ENCODE measurements at regions not wholly inside any gene's neighbourhood (a gene's known extent, or its start where the extent isn't known, plus 50 kb on each side); places are given as distances from the start of the nearest gene placed in this dataset. TPM values are rescaled to one million over a fixed set of nuclear protein-coding genes. Genes with fewer than 3 reads are reported as not detected.
A peak's percentile ranks its signal among the peaks of the same experiment; 100 is the strongest.

DNA sequence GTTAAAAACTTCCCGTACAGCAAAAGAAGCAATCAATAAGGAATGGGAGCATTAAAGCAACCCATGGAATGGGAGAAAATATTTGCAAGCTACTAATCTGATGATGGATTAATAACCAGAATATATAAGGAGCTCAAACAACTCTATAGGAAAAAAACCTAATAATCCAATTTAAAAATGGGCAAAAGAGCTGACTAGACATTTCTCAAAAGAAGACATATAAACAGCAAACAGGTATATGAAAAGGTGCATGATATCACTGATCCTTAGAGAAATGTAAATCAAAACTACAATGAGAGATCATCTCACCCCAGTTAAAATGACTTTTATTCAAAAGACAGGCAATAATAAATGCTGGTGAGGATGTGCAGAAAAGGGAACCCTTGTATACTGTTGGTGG, 52.7 kb upstream of the POU1F1 start:
- WGBS, 2 experiments (ENCODE audit: extremely low coverage in 2 of 2, insufficient read length in 1 of 2), result no CpG with 5 or more reads among the region's 1 CpG
- H4K91ac ChIP-seq (ENCODE audit: insufficient read depth, low read depth, low read length), result no peak overlapping the region
- DNase-seq, result no peak
- ChIA-PET POLR2A (ENCODE audit: unreplicated experiment) (no interaction called here), CTCF (no interaction called here)
- no peaks in the 10 kb centered on the region for H3K9me3 ChIP-seq (ENCODE audit: control insufficient read depth, insufficient read depth, low read length)
- TF ChIP-seq MAFK (IDR thresholded peaks at IDR 0.05; ENCODE audit: low read depth, low read length), result peak; percentile 96
- TF ChIP-seq, protein P1, sequence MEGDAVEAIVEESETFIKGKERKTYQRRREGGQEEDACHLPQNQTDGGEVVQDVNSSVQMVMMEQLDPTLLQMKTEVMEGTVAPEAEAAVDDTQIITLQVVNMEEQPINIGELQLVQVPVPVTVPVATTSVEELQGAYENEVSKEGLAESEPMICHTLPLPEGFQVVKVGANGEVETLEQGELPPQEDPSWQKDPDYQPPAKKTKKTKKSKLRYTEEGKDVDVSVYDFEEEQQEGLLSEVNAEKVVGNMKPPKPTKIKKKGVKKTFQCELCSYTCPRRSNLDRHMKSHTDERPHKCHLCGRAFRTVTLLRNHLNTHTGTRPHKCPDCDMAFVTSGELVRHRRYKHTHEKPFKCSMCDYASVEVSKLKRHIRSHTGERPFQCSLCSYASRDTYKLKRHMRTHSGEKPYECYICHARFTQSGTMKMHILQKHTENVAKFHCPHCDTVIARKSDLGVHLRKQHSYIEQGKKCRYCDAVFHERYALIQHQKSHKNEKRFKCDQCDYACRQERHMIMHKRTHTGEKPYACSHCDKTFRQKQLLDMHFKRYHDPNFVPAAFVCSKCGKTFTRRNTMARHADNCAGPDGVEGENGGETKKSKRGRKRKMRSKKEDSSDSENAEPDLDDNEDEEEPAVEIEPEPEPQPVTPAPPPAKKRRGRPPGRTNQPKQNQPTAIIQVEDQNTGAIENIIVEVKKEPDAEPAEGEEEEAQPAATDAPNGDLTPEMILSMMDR (conservative IDR thresholded peaks at IDR 0.05; ENCODE audit: low read depth, low read length), result no peak
- TF ChIP-seq RCOR1 (IDR thresholded peaks at IDR 0.05; ENCODE audit: insufficient replicate concordance, low read length), result no peak
- H3K4ac ChIP-seq (ENCODE audit: low read depth, low read length), result no peak overlapping the region
- H4K5ac ChIP-seq (ENCODE audit: low read depth, low read length), result no peak overlapping the region
- H3K9me1 ChIP-seq (ENCODE audit: insufficient read depth, low read length), result no peaks in the 10 kb centered on the region
- no peaks in the 10 kb centered on the region for H3K4me1 ChIP-seq (ENCODE audit: control insufficient read depth, insufficient read depth, low read length)
- intact Hi-C loops (cut with micrococcal nuclease), result loop anchor here (2.0 kb wide), 1 partner anchor 40 kb away; no protein-coding TSS in a partner anchor
- no peaks in the 10 kb centered on the region for H3K79me1 ChIP-seq (ENCODE audit: low read depth in 1 of 2, low read length in 2 of 2)
- no peak overlapping the region for H3K14ac ChIP-seq (replicated peaks; ENCODE audit: low read depth, low read length)
- in situ Hi-C loops (cut with MboI; ENCODE audit: low sequenced_read_pairs), result no loop called here
- no peak overlapping the region for H2BK20ac ChIP-seq (ENCODE audit: low read depth, low read length)
- no peaks in the 10 kb centered on the region for H3K36me3 ChIP-seq (ENCODE audit: control insufficient read depth, insufficient read depth, low read length)
- no peak overlapping the region for H3K27ac ChIP-seq (ENCODE audit: insufficient read depth, low read length)
- no peak overlapping the region for H3K9ac ChIP-seq (ENCODE audit: low read depth, low read length)
- dilution Hi-C loops (cut with HindIII; ENCODE audit: low sequenced_read_pairs, unreplicated experiment), result no loop called here
- BruUV-seq (replicated peaks), result no TSS peak
- no peak overlapping the region for H2BK15ac ChIP-seq (ENCODE audit: low read depth, low read length)
- H2AFZ ChIP-seq (replicated peaks; ENCODE audit: low read length, poor library complexity), result no peak overlapping the region
- H3K56ac ChIP-seq (ENCODE audit: extremely low read depth, insufficient read depth, low read length), result no peak overlapping the region
- no peak overlapping the region for H4K8ac ChIP-seq (ENCODE audit: low read depth in 2 of 2, low read length in 2 of 2)
- no peaks in the 10 kb centered on the region for H4K20me1 ChIP-seq (ENCODE audit: insufficient read depth, low read length)
- no peaks in the 10 kb centered on the region for H3K27me3 ChIP-seq (ENCODE audit: control insufficient read depth, insufficient read depth, low read length)
- H2BK5ac ChIP-seq (ENCODE audit: low read depth, low read length, poor library complexity, severe bottlenecking), result no peak overlapping the region
- no peak overlapping the region for H3K4me2 ChIP-seq (ENCODE audit: low read depth, low read length)
- no peak overlapping the region for H2AK5ac ChIP-seq (ENCODE audit: low read depth, low read length)
- H3K4me3 ChIP-seq (ENCODE audit: insufficient read depth, low read depth, low read length), result no peak overlapping the region
- H2AK9ac ChIP-seq (replicated peaks; ENCODE audit: low read depth, low read length, poor library complexity), result no peak overlapping the region
- H2BK120ac ChIP-seq (ENCODE audit: low read depth, low read length), result no peak overlapping the region
- no peak overlapping the region for H3K18ac ChIP-seq (ENCODE audit: low read depth, low read length)
- H3K23ac ChIP-seq (ENCODE audit: low read depth, low read length), result no peak overlapping the region
- ATAC-seq (ENCODE audit: low read depth), result no peak

Small RNAs in the stretch of these regions (microRNA-seq; reads per million reads assigned to microRNA genes)
- gene RNU6-873P (ENCODE audit: insufficient read depth, insufficient read length) (not detected), gene RNU6ATAC6P (ENCODE audit: insufficient read depth, insufficient read length) (not detected)

Small RNAs in the stretch of these regions (small RNA-seq; reads per million reads assigned to genes)
- 0 reads per million in 5 experiments for gene RNU6-873P
- 0 reads per million in 5 experiments for gene RNU6ATAC6P

Measured in IMR-90 (cell line).